Endothelial cell of umbilical vein (primary cell): ENCODE measurements at regions not wholly inside any gene's neighbourhood (a gene's known extent, or its start where the extent isn't known, plus 50 kb on each side); places are given as distances from the start of the nearest gene placed in this dataset.

Experiments
- BruUV-seq: library from RNA; stranded (reverse); fragments of 400-500 nt; replicated peaks from 2 replicates; lab custom pipeline; 2021; lab: Mats Ljungman, UMichigan
- CTCF ChIA-PET: fragments of 300-600, 350-600 bp; sonication (Branson Sonifier 250); formaldehyde crosslinking; loops from one replicate; lab custom pipeline; 2021; ENCODE audit warnings: antibody characterized with exemption, inconsistent platforms; lab: Charles Lee
- POLR2A ChIA-PET: fragments of 300-600, 350-600 bp; sonication (Branson Sonifier 250); formaldehyde crosslinking; loops from one replicate; lab custom pipeline; 2021; ENCODE audit warnings: antibody characterized with exemption, inconsistent platforms; lab: Charles Lee
- DNase-seq: peaks from one replicate; pipeline ENCODE4 v3.0.0-alpha.2; 2011; ENCODE audit warnings: low read depth, low spot score
- FAIRE-seq: peaks from 2 replicates; lab custom pipeline; 2011; peaks lifted over from hg19 to GRCh38; lab: Jason Lieb, UNC
- H2AFZ ChIP-seq: 2 replicates; pipeline ENCODE4 v1.6.0; 2012; ENCODE audit warnings: low read depth, low read length, control low read depth, inconsistent platforms
- H3K27ac ChIP-seq: 2 replicates; pipeline ENCODE4 v1.5.1; 2011; ENCODE audit warnings: low read depth, mild to moderate bottlenecking, control low read depth, low read length, moderate library complexity; ENCODE audit not compliant: insufficient read depth
- H3K27me3 ChIP-seq, 2 experiments: 2 replicates each; pipeline versions ENCODE4 v1.6.0 to v1.6.1; 2011; ENCODE audit warnings: low read length in 2 of 2, mixed read lengths in 1 of 2; ENCODE audit not compliant: control insufficient read depth in 2 of 2, insufficient read depth in 2 of 2
- H3K36me3 ChIP-seq, 2 experiments: 2 replicates in 1 of 2; 3 replicates in 1 of 2; pipeline ENCODE4 v1.5.1; 2011; ENCODE audit warnings: low read length in 2 of 2, mild to moderate bottlenecking in 1 of 2, moderate library complexity in 1 of 2; ENCODE audit not compliant: control insufficient read depth in 2 of 2, insufficient read depth in 2 of 2; ENCODE audit errors: extremely low read depth in 1 of 2
- H3K4me1 ChIP-seq: 3 replicates; pipeline ENCODE4 v1.5.1; 2011; ENCODE audit warnings: mild to moderate bottlenecking, low read length; ENCODE audit not compliant: control insufficient read depth, insufficient read depth; ENCODE audit errors: extremely low read depth
- H3K4me2 ChIP-seq: 2 replicates; pipeline ENCODE4 v1.6.1; 2011; ENCODE audit warnings: low read length, control low read depth, mixed read lengths; ENCODE audit not compliant: insufficient read depth
- H3K4me3 ChIP-seq, 3 experiments: fragments of 200-600 bp in 1 of 3; sonication (generic), shearing (Covaris generic) in 1 of 3; replicated peaks in 1 of 3; 2 replicates each; pipeline ENCODE4 v1.5.1; 2011 to 2016; ENCODE audit warnings: control low read depth in 3 of 3, low read length in 3 of 3, mild to moderate bottlenecking in 2 of 3, inconsistent platforms in 1 of 3, low read depth in 1 of 3, moderate library complexity in 1 of 3; ENCODE audit not compliant: insufficient read depth in 1 of 3
- H3K79me2 ChIP-seq: 2 replicates; pipeline ENCODE4 v1.6.0; 2012; ENCODE audit warnings: low read length, inconsistent platforms; ENCODE audit not compliant: control insufficient read depth, insufficient read depth
- H3K9ac ChIP-seq: replicated peaks from 2 replicates; pipeline ENCODE3; 2011; ENCODE audit warnings: low read length, control low read depth; ENCODE audit not compliant: insufficient read depth; ENCODE audit errors: extremely low read depth
- H3K9me1 ChIP-seq: replicated peaks from 3 replicates; pipeline ENCODE4 v1.6.0; 2011; ENCODE audit warnings: mild to moderate bottlenecking, low read length; ENCODE audit not compliant: control insufficient read depth, insufficient read depth; ENCODE audit errors: extremely low read depth
- H3K9me3 ChIP-seq: replicated peaks from 2 replicates; pipeline ENCODE4 v1.5.1; 2012; ENCODE audit warnings: low read length, inconsistent platforms; ENCODE audit not compliant: control insufficient read depth, insufficient read depth
- H4K20me1 ChIP-seq: replicated peaks from 2 replicates; pipeline ENCODE3; 2011; ENCODE audit warnings: mild to moderate bottlenecking, low read length; ENCODE audit not compliant: control insufficient read depth, insufficient read depth; ENCODE audit errors: extremely low read depth
- EZH2 ChIP-seq: IDR thresholded peaks from 2 replicates; pipeline ENCODE4 v1.6.1; 2012; ENCODE audit warnings: borderline replicate concordance, low read depth, mild to moderate bottlenecking, moderate library complexity, low read length, inconsistent platforms; ENCODE audit not compliant: severe bottlenecking
- FOS ChIP-seq: IDR thresholded peaks from 2 replicates; pipeline ENCODE4 v1.6.1; 2011; ENCODE audit warnings: mild to moderate bottlenecking, low read length, moderate library complexity, borderline replicate concordance; ENCODE audit not compliant: insufficient read depth
- GATA2 ChIP-seq: IDR thresholded peaks from 2 replicates; pipeline ENCODE4 v1.7.0; 2011; ENCODE audit warnings: low read depth, mild to moderate bottlenecking, moderate library complexity, mixed read lengths, low read length; ENCODE audit not compliant: insufficient read length, insufficient read depth
- JUN ChIP-seq: IDR thresholded peaks from 2 replicates; pipeline ENCODE4 v1.6.1; 2011; ENCODE audit warnings: borderline replicate concordance, low read depth; ENCODE audit not compliant: insufficient read length, insufficient read depth
- MYC ChIP-seq: IDR thresholded peaks from one replicate; pipeline ENCODE4 v1.6.1; 2011; ENCODE audit warnings: mild to moderate bottlenecking, low read depth, low read length
- POLR2A ChIP-seq: IDR thresholded peaks from 2 replicates; pipeline ENCODE4 v1.6.1; 2012; ENCODE audit warnings: low read depth, mild to moderate bottlenecking, control low read depth, low read length
- POLR2AphosphoS5 ChIP-seq: IDR thresholded peaks from 2 replicates; pipeline ENCODE4 v1.6.1; 2012; ENCODE audit warnings: low read depth, mild to moderate bottlenecking, control low read depth, low read length, moderate library complexity; ENCODE audit not compliant: insufficient read depth
- dilution Hi-C: fragments of 300-500 bp; cut with MboI; formaldehyde crosslinking; loops from one replicate; pipeline ENCODE4 v1.15.0; 2019; ENCODE audit warnings: low sequenced_read_pairs; ENCODE audit not compliant: extremely low pct_ligation_motif_present
- intact Hi-C: fragments of 100-400 bp; cut with micrococcal nuclease; formaldehyde crosslinking; loops from one replicate; pipeline ENCODE4 v1.10.0; 2022
- TF ChIP-seq, protein P1 (sequence below), 2 donors: IDR thresholded peaks; 1 replicate in 1 of 2; 2 replicates in 1 of 2; pipeline ENCODE4 v1.5.1; 2011; ENCODE audit warnings: low read length in 2 of 2, mild to moderate bottlenecking in 2 of 2, moderate library complexity in 2 of 2, control low read depth in 1 of 2, inconsistent platforms in 1 of 2, low read depth in 1 of 2; ENCODE audit not compliant: insufficient read depth in 1 of 2; ENCODE audit errors: extremely low read depth in 1 of 2
- TF ChIP-seq, protein P2 (sequence below): IDR thresholded peaks from 2 replicates; pipeline ENCODE4 v1.6.1; 2011; ENCODE audit not compliant: insufficient read depth, insufficient read length

DNA sequence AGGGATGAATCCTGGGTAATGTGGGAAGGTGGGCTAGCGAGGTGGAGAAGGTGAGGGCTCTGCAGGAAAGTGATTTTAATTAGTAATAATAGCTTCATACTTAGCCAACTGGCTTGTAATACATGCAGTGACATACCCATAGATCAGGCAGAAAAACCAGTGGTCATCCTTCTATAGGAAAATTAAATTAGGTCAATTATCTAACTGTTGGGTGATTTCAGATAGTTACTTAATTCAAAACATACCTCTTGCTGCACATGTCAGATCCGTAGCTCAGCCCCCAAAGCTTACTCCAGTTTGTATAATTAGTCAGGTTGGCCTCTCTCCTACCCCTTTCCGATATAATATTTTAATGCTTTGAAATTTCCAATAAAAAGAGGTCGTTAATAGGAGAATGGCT, 137.0 kb downstream of the TMEM114 start:
- CTCF ChIA-PET: no interaction called here
- TF ChIP-seq FOS (no peak), POLR2A (no peak), EZH2 (no peak), JUN (no peak), MYC (no peak), POLR2AphosphoS5 (no peak), GATA2 (no peak)
- TF ChIP-seq, protein P1, sequence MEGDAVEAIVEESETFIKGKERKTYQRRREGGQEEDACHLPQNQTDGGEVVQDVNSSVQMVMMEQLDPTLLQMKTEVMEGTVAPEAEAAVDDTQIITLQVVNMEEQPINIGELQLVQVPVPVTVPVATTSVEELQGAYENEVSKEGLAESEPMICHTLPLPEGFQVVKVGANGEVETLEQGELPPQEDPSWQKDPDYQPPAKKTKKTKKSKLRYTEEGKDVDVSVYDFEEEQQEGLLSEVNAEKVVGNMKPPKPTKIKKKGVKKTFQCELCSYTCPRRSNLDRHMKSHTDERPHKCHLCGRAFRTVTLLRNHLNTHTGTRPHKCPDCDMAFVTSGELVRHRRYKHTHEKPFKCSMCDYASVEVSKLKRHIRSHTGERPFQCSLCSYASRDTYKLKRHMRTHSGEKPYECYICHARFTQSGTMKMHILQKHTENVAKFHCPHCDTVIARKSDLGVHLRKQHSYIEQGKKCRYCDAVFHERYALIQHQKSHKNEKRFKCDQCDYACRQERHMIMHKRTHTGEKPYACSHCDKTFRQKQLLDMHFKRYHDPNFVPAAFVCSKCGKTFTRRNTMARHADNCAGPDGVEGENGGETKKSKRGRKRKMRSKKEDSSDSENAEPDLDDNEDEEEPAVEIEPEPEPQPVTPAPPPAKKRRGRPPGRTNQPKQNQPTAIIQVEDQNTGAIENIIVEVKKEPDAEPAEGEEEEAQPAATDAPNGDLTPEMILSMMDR (IDR thresholded peaks at IDR 0.05; ENCODE audit: extremely low read depth in 1 of 2, insufficient read depth in 1 of 2, low read depth in 1 of 2, low read length in 2 of 2): no peak
- TF ChIP-seq, protein P2, sequence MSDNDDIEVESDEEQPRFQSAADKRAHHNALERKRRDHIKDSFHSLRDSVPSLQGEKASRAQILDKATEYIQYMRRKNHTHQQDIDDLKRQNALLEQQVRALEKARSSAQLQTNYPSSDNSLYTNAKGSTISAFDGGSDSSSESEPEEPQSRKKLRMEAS: no peak
- no TSS peak for BruUV-seq
- no peaks in the 10 kb centered on the region for H3K9me3 ChIP-seq
- no peaks in the 10 kb centered on the region for H3K4me1 ChIP-seq
- no peak overlapping the region for H3K4me3 ChIP-seq
- H2AFZ ChIP-seq: no peak overlapping the region
- no peak overlapping the region for H3K4me2 ChIP-seq
- H3K36me3 ChIP-seq: no peaks in the 10 kb centered on the region
- no peaks in the 10 kb centered on the region for H3K79me2 ChIP-seq
- dilution Hi-C loops (no loop called here), intact Hi-C loops (no loop called here)
- no peaks in the 10 kb centered on the region for H3K9me1 ChIP-seq
- DNase-seq (no peak), FAIRE-seq (no peak)
- H3K9ac ChIP-seq: no peak overlapping the region
- H3K27me3 ChIP-seq: no peaks in the 10 kb centered on the region
- H3K27ac ChIP-seq: no peak overlapping the region
- POLR2A ChIA-PET: no interaction called here
- H4K20me1 ChIP-seq: no peaks in the 10 kb centered on the region
